ENCODE measurements at regions not wholly inside any gene's neighbourhood (a gene's known extent, or its start where the extent isn't known, plus 50 kb on each side); places are given as distances from the start of the nearest gene placed in this dataset.
"Not testable (repeated sequence)": the region's sequence is repeated elsewhere in the genome, so short reads cannot be mapped to it uniquely, and the experiment has no call there.

GRCh38 chr1:149423122-149423521, 51.7 kb upstream of the NBPF19 start:
- not testable (repeated sequence) for TF ChIP-seq CTCF (conservative IDR thresholded peaks at IDR 0.05; ENCODE audit: low read depth, low read length); EZH2 (IDR thresholded peaks at IDR 0.05; ENCODE audit: low read length, unreplicated experiment)
